SU-DHL-6 (cell line): ENCODE measurements at regions not wholly inside any gene's neighbourhood (a gene's known extent, or its start where the extent isn't known, plus 50 kb on each side); places are given as distances from the start of the nearest gene placed in this dataset.

ENCODE experiments used
- H2AFZ ChIP-seq: fragments of 200-600 bp; sonication (generic); 2 replicates; pipeline ENCODE4 v1.6.1; 2014; ENCODE audit warnings: low read depth, mild to moderate bottlenecking, moderate library complexity, mixed read lengths, antibody characterized with exemption, low read length; ENCODE audit not compliant: severe bottlenecking
- H3F3A ChIP-seq: fragments of 200-600 bp; shearing (Covaris generic); 2 replicates; pipeline ENCODE4 v1.6.0; 2016; ENCODE audit warnings: antibody characterized with exemption, mild to moderate bottlenecking; ENCODE audit not compliant: insufficient read depth
- H3K27ac ChIP-seq: fragments of 200-600 bp; sonication (generic); 2 replicates; pipeline ENCODE4 v1.5.1; 2016; ENCODE audit warnings: low read depth, mild to moderate bottlenecking, low read length, moderate library complexity, mixed read lengths
- H3K27me3 ChIP-seq: fragments of 200-600 bp; sonication (generic), shearing (Covaris generic); 2 replicates; pipeline ENCODE4 v1.6.0; 2014; ENCODE audit warnings: mild to moderate bottlenecking, low read length
- H3K36me3 ChIP-seq: fragments of 200-600 bp; sonication (generic); 2 replicates; pipeline ENCODE4 v1.6.1; 2014; ENCODE audit warnings: mild to moderate bottlenecking, low read length, mixed read lengths
- H3K4me2 ChIP-seq: fragments of 300-600, 200-600 bp; shearing (Covaris generic), sonication (generic); 2 replicates; pipeline ENCODE4 v1.6.0; 2014; ENCODE audit warnings: low read length, low read depth, mild to moderate bottlenecking; ENCODE audit not compliant: poor library complexity, severe bottlenecking
- H3K4me3 ChIP-seq: fragments of 200-600 bp; sonication (generic); 2 replicates; pipeline ENCODE4 v1.5.1; 2014; ENCODE audit warnings: antibody characterized with exemption, low read length, mild to moderate bottlenecking, mixed read lengths; ENCODE audit not compliant: insufficient read depth, poor library complexity, severe bottlenecking
- H3K79me2 ChIP-seq: fragments of 200-600 bp; sonication (generic); 2 replicates; pipeline ENCODE4 v1.6.1; 2014; ENCODE audit warnings: mild to moderate bottlenecking, low read length, moderate library complexity; ENCODE audit not compliant: insufficient read depth
- H3K9ac ChIP-seq: fragments of 200-600 bp; sonication (generic); 2 replicates; pipeline ENCODE4 v1.7.0; 2014; ENCODE audit warnings: mild to moderate bottlenecking, low read length
- H3K9me2 ChIP-seq: fragments of 200-600 bp; sonication (generic); replicated peaks from 2 replicates; pipeline ENCODE4 v1.6.1; 2014; ENCODE audit warnings: low read length; ENCODE audit not compliant: insufficient read depth
- H3K9me3 ChIP-seq: fragments of 200-600 bp; sonication (generic); 2 replicates; pipeline ENCODE4 v1.6.1; 2014; ENCODE audit warnings: low read length, mixed read lengths; ENCODE audit not compliant: insufficient read depth
- H4K20me1 ChIP-seq: fragments of 200-600 bp; sonication (generic); 2 replicates; pipeline ENCODE4 v1.6.1; 2014; ENCODE audit warnings: low read depth, mild to moderate bottlenecking, antibody characterized with exemption, low read length, moderate library complexity, mixed read lengths
- EZH2phosphoT487 ChIP-seq: fragments of 200-600 bp; sonication (generic), shearing (Covaris generic); conservative IDR thresholded peaks from 2 replicates; pipeline ENCODE4 v1.6.1; 2018; ENCODE audit warnings: mild to moderate bottlenecking, antibody characterized with exemption, low read length, moderate library complexity, mixed read lengths
- TF ChIP-seq, protein P1 (sequence below): fragments of 200-600 bp; sonication (generic); IDR thresholded peaks from one replicate; pipeline ENCODE4 v1.5.1; 2017; ENCODE audit warnings: antibody characterized with exemption, mild to moderate bottlenecking, low read length, moderate library complexity; ENCODE audit not compliant: insufficient read depth, poor library complexity, severe bottlenecking

DNA sequence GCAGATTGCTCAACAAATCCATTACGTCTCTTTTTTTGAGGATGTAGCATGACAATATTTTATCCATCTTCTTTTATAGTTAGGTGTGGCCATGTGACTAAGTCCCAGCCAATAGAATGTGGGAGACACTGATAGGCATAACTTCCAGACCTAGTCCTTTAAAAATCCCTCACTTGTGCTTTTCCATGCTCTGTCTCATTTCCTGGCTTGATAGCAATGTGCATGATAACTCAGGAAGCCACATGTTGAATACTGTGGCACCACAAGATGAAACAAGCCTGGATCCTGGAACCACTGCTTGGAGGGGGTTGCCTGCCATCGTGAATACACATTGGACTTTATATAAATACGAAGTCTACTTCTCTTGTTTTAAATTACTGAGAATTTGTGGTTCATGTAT lies 184.0 kb upstream of the NEIL3 start:
- H3K9me2 ChIP-seq, result no peaks in the 10 kb centered on the region
- TF ChIP-seq EZH2phosphoT487, result no peak
- TF ChIP-seq, protein P1, sequence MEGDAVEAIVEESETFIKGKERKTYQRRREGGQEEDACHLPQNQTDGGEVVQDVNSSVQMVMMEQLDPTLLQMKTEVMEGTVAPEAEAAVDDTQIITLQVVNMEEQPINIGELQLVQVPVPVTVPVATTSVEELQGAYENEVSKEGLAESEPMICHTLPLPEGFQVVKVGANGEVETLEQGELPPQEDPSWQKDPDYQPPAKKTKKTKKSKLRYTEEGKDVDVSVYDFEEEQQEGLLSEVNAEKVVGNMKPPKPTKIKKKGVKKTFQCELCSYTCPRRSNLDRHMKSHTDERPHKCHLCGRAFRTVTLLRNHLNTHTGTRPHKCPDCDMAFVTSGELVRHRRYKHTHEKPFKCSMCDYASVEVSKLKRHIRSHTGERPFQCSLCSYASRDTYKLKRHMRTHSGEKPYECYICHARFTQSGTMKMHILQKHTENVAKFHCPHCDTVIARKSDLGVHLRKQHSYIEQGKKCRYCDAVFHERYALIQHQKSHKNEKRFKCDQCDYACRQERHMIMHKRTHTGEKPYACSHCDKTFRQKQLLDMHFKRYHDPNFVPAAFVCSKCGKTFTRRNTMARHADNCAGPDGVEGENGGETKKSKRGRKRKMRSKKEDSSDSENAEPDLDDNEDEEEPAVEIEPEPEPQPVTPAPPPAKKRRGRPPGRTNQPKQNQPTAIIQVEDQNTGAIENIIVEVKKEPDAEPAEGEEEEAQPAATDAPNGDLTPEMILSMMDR, result no peak
- H3K27me3 ChIP-seq, result no peaks in the 10 kb centered on the region
- no peaks in the 10 kb centered on the region for H3K36me3 ChIP-seq
- H3F3A ChIP-seq, result no peaks in the 10 kb centered on the region
- no peak overlapping the region for H3K9ac ChIP-seq
- no peak overlapping the region for H3K4me2 ChIP-seq
- no peak overlapping the region for H2AFZ ChIP-seq
- H3K9me3 ChIP-seq, result no peaks in the 10 kb centered on the region
- H3K27ac ChIP-seq, result no peak overlapping the region
- H3K4me3 ChIP-seq, result no peak overlapping the region
- no peaks in the 10 kb centered on the region for H4K20me1 ChIP-seq
- no peaks in the 10 kb centered on the region for H3K79me2 ChIP-seq

DNA sequence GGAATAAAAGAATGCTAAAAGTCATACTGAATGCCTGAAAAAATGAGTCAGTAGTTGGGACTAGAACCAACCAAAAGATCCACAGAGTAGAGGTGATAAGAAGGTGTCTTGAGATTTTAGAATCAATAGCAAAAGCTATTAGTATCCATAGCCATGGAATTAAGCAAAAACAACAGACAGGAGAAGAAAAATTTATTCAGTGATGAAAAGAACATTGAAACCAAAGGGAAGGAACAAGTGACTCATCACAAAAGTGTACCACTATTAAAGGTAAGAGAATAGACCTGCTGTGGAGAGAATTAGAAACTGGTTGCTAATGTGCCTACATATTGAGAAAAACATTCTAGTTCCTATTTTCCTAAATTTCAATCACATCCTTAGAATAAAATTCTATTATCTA lies 182.0 kb upstream of the NEIL3 start:
- TF ChIP-seq, protein P1, result no peak
- no peak for TF ChIP-seq EZH2phosphoT487
- H3K27ac ChIP-seq, result no peak overlapping the region
- no peaks in the 10 kb centered on the region for H3K9me3 ChIP-seq
- H3K4me2 ChIP-seq, result no peak overlapping the region
- H3K9me2 ChIP-seq, result no peaks in the 10 kb centered on the region
- H3K9ac ChIP-seq, result no peak overlapping the region
- H4K20me1 ChIP-seq, result no peaks in the 10 kb centered on the region
- no peaks in the 10 kb centered on the region for H3K79me2 ChIP-seq
- H3K27me3 ChIP-seq, result no peaks in the 10 kb centered on the region
- no peaks in the 10 kb centered on the region for H3K36me3 ChIP-seq
- H3F3A ChIP-seq, result no peaks in the 10 kb centered on the region
- H3K4me3 ChIP-seq, result no peak overlapping the region
- H2AFZ ChIP-seq, result no peak overlapping the region

DNA sequence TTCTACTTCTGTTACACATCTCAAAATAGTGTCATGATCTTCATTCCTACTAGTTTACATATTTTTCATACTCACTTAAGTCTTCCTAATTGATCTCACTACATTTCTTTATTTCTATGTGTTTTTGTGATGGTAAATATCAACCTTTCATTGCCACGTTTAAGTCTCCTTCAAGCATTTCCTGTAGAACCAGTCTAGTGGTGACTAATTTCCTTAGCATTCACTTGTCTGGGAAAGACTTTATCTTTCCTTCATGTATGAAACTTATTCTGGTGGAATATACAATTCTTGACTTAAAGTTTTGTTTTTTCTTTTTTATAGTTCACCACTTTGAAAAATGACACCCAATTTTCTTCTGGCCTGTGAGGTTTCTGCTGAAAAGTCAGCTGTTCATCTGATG lies 181.4 kb upstream of the NEIL3 start:
- Histone ChIP-seq H3K27me3 (no peaks in the 10 kb centered on the region), H3K4me3 (no peak overlapping the region), H3K9me3 (no peaks in the 10 kb centered on the region), H3K9ac (no peak overlapping the region), H3K36me3 (no peaks in the 10 kb centered on the region), H3K27ac (no peak overlapping the region), H3K4me2 (no peak overlapping the region), H4K20me1 (no peaks in the 10 kb centered on the region), H3K9me2 (no peaks in the 10 kb centered on the region), H3K79me2 (no peaks in the 10 kb centered on the region), H3F3A (no peaks in the 10 kb centered on the region), H2AFZ (no peak overlapping the region)
- TF ChIP-seq EZH2phosphoT487, result no peak
- TF ChIP-seq, protein P1, result no peak

DNA sequence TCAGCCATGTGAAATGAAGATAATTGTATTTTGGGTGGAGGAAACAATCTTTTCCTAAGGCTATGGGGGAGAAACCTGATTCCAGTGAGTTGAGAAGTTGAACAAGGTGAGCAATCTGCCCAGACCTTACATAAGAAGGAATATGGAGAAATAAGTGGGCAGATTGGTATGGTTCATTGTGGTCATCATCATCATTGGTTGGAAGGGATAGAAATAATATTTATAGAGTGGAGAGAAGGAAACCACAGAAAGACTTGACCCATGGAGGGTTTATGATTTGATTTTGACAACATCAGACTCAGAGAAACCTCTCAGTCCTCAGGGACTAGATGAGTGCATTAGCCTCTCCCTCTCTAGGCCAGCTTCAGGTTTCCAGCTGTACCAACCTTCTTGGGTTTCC lies 177.9 kb upstream of the NEIL3 start:
- Histone ChIP-seq H3F3A (no peaks in the 10 kb centered on the region), H3K9ac (no peak overlapping the region), H3K4me2 (no peak overlapping the region), H3K36me3 (no peaks in the 10 kb centered on the region), H3K9me2 (no peaks in the 10 kb centered on the region), H3K4me3 (no peak overlapping the region), H3K79me2 (no peaks in the 10 kb centered on the region), H3K27me3 (no peaks in the 10 kb centered on the region), H4K20me1 (no peaks in the 10 kb centered on the region), H3K9me3 (no peaks in the 10 kb centered on the region), H2AFZ (no peak overlapping the region), H3K27ac (no peak overlapping the region)
- TF ChIP-seq, protein P1, result no peak
